IPS-18c (cell line): ENCODE measurements at regions not wholly inside any gene's neighbourhood (a gene's known extent, or its start where the extent isn't known, plus 50 kb on each side); places are given as distances from the start of the nearest gene placed in this dataset.
"Not testable (repeated sequence)": the region's sequence is repeated elsewhere in the genome, so short reads cannot be mapped to it uniquely, and the experiment has no call there.

Experiments
- H3K4me3 ChIP-seq: 2 replicates; pipeline ENCODE4 v1.7.0; 2013; ENCODE audit warnings: low read depth, mild to moderate bottlenecking, low read length, moderate library complexity; ENCODE audit not compliant: insufficient read depth
- H3K9me3 ChIP-seq: one replicate; pipeline ENCODE4 v1.6.1; 2013; ENCODE audit warnings: mild to moderate bottlenecking, low read length, moderate library complexity; ENCODE audit not compliant: control insufficient read depth, insufficient read depth

DNA sequence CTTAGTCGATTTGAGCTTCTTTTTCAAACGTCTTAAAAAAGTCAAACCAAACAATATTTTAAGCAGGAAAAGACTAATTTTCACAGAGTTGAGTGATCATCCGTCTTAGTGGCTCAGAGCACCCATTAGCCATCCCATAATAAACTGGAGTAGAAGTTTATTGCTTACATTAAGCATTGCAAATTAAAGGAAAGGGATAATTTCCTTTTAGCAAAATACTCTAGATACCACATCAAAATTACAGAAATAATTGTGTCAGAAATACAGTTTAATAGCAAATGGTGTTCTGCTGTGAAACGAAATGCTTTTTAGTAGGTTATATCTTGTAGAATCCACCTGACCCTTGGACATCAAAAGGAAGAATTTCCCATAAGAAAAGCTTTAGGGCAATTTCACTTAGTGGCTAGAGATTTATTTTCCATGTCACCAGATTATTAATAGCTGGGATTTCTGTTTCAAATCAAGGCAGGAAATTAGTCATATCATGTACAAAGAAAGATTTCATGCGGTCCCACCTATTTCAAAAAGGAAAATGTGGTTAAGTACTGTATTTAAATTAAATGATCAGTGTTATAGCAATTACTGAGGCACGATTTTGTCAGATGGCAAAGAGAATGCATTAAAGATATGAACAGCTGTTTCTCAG, 96.2 kb downstream of the NPTX2 start:
- no peak overlapping the region for H3K4me3 ChIP-seq
- no peaks in the 10 kb centered on the region for H3K9me3 ChIP-seq

- Histone ChIP-seq H3K9me3 (no peaks in the 10 kb centered on the region), H3K4me3 (no peak overlapping the region)
Observed at GRCh38 chr7:98719396-98719795, 102.3 kb downstream of the NPTX2 start.

GRCh38 chr7:98722402-98722801, 105.3 kb downstream of the NPTX2 start:
- no peaks in the 10 kb centered on the region for H3K9me3 ChIP-seq
- H3K4me3 ChIP-seq, result no peak overlapping the region

DNA sequence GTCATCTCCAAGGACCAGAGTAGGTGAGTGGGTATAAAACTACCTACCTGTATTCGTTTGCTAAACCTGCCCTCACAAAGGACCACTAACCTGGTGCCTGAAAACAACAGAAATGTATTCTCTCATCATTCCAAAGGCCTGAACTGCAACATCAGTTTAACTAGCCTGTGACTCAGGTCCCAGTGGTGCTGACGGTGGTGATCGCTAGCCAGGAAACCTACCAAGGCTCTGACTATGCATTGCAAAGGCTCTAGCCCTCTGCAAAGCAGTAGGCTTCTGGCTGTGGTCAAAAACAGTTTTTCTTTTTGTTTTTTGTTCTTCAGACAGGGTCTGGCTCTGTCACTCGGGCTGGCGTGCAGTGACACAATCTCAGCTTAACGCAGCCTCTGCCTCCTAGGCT, 107.5 kb downstream of the NPTX2 start:
- Histone ChIP-seq H3K4me3 (no peak overlapping the region), H3K9me3 (no peaks in the 10 kb centered on the region)

GRCh38 chr7:98727146-98727709, 110.1 kb downstream of the NPTX2 start:
- Histone ChIP-seq H3K9me3 (peaks cover 2% of the 10 kb centered on the region), H3K4me3 (0 out of 2 replicates have a peak overlapping the region, but pooled peaks have one; percentile 20)

GRCh38 chr7:98728555-98728954, 111.5 kb downstream of the NPTX2 start:
- H3K9me3 ChIP-seq, result peaks cover 2% of the 10 kb centered on the region
- H3K4me3 ChIP-seq, result no peak overlapping the region

GRCh38 chr7:98729121-98729520, 112.0 kb downstream of the NPTX2 start:
- Histone ChIP-seq H3K9me3 (peaks cover 2% of the 10 kb centered on the region), H3K4me3 (no peak overlapping the region)

- H3K4me3 ChIP-seq, result no peak overlapping the region
- peaks cover 2% of the 10 kb centered on the region for H3K9me3 ChIP-seq
Observed at GRCh38 chr7:98730326-98730725, 113.2 kb downstream of the NPTX2 start.

GRCh38 chr7:98731651-98732050, 114.6 kb downstream of the NPTX2 start:
- Histone ChIP-seq H3K9me3 (peaks cover 2% of the 10 kb centered on the region), H3K4me3 (no peak overlapping the region)

- no peak overlapping the region for H3K4me3 ChIP-seq
- peaks cover 2% of the 10 kb centered on the region for H3K9me3 ChIP-seq
Observed at GRCh38 chr7:98733036-98733435, 116.0 kb downstream of the NPTX2 start.

- Histone ChIP-seq H3K9me3 (peaks cover 2% of the 10 kb centered on the region), H3K4me3 (no peak overlapping the region)
Observed at GRCh38 chr7:98735801-98736200, 118.7 kb downstream of the NPTX2 start.

DNA sequence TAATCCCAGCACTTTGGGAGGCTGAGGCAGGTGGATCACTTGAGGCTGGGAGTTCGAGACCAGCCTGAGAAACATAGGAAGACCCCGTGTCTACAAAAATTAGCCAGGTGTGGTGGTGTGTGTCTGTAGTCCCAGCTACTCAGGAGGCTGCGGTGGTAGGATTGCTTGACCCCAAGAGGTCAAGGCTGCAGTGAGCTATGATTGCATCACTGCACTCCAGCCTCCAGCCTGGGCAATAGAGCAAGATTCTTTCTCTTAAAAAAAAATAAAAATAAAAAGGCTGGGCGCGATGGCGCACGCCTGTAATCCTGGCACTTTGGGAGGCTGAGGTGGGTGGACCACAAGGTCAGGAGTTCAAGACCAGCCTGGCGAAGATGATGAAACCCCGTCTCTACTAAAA, 119.4 kb downstream of the NPTX2 start:
- not testable (repeated sequence) for H3K4me3 ChIP-seq, H3K9me3 ChIP-seq

DNA sequence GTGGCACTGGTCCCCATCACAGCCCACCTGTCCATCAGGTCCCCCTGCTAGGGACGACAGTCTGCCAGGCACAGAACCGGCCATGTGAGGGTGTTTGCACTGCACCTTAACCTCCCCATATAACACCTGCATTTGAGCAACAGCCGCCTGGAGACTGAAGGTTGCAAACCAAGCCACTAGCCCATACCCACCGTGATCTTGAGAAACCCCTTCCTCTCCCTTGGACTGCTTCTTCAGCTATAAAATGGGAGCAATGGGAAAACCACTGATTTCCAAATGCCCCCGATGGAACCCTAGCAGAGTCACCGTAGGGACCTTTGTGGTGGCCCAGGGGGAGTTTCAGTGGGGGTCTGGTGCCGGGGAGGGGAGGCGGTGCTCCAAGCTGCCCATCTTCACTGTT, 120.1 kb downstream of the NPTX2 start:
- no peaks in the 10 kb centered on the region for H3K9me3 ChIP-seq
- no peak overlapping the region for H3K4me3 ChIP-seq

- Histone ChIP-seq H3K9me3 (peaks cover 3% of the 10 kb centered on the region), H3K4me3 (no peak overlapping the region)
Observed at GRCh38 chr7:98740643-98741042, 123.6 kb downstream of the NPTX2 start.

DNA sequence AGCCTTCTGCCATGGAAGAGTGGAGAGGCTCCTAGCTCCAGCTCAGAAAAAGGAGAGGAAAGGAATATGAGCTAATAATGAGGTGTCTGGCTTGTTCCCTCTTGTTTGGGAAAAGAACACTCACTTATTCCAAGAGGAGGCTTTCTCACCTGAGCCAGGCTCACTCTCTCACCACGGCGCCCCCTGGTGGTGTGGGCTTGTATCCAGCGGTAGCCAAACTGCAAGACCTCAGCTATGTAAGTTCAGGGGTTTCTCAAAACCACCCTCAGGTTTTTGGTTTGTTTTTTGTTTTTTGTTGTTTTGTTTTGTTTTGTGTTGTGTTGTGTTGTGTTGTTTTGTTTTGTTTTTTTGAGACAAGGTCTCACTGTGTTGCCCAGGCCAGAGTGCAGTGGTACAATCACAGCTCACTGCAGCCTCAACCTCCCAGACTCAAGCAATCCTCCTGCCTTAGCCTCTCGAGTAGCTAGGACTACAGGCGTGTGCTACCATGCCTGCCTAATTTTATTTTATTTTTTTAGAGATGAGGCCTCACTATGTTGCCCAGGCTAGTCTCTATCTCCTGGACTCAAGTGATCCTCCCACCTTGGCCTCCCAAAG, 124.0 kb downstream of the TMEM130 start:
- H3K9me3 ChIP-seq, result peaks cover 3% of the 10 kb centered on the region

DNA sequence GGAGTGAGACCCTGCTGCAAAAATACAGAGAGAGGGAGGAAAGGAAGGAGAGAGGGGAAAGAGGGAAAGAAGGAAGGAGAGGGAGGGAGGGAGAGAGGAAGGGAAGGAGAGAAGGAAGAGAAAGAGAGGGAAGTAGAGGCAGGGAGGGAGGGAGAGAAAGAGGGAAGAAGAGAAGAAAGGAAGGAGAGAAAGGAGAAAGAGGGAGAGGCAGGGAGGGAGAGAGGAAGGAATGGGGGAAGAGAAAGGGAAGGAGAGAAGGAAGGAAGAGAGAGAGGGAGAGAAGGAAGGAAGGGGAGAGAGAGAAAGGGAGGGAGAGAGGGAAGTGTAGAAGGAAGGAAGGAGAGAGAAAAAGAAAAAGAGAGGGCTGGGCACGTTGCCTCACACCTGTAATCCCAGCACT, 121.7 kb downstream of the TMEM130 start:
- peaks cover 3% of the 10 kb centered on the region for H3K9me3 ChIP-seq
- H3K4me3 ChIP-seq, result no peak overlapping the region

More for the DNA sequence above, 124.0 kb downstream of the TMEM130 start:
- no peak overlapping the region for H3K4me3 ChIP-seq

DNA sequence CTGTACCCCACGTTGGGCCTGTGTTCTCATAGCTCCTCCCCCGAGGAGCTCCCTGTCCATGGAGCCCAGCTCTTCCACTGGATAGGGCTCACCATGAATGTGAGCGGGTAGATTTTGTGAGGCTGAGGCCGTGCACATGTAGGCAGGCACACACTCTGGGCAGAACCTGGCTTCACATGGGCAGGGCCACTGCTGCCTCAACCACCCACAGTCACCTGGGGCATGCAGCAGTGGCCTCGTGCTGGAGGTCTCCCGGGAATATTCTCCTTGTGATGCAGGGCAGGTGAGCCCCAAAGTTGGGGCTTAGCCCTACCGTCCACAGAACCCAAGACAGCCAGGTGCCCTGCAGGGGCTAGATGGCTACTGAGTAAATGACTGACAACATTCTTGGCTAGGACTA, 116.6 kb downstream of the TMEM130 start:
- H3K4me3 ChIP-seq, result no peak overlapping the region
- H3K9me3 ChIP-seq, result no peaks in the 10 kb centered on the region

- Histone ChIP-seq H3K9me3 (no peaks in the 10 kb centered on the region), H3K4me3 (no peak overlapping the region)
Observed at GRCh38 chr7:98753989-98754479, 115.8 kb downstream of the TMEM130 start.
